IMR-90 (cell line): ENCODE measurements at regions not wholly inside any gene's neighbourhood (a gene's known extent, or its start where the extent isn't known, plus 50 kb on each side); places are given as distances from the start of the nearest gene placed in this dataset.

ENCODE experiments used
- BHLHE40 ChIP-seq: fragments of 150-350 bp; IDR thresholded peaks from 2 replicates; pipeline ENCODE4 v1.6.1; 2016; ENCODE audit warnings: mild to moderate bottlenecking, low read depth, low read length
- CEBPB ChIP-seq: IDR thresholded peaks from 2 replicates; pipeline ENCODE4 v1.6.1; 2012; ENCODE audit warnings: low read depth, low read length, improper control_type of control experiment
- ELK1 ChIP-seq: fragments of 150-350 bp; IDR thresholded peaks from 2 replicates; pipeline ENCODE4 v1.6.1; 2016; ENCODE audit warnings: low read depth, mild to moderate bottlenecking, low read length, moderate library complexity, borderline replicate concordance
- FOS ChIP-seq: fragments of 150-350 bp; IDR thresholded peaks from 2 replicates; pipeline ENCODE4 v1.6.1; 2016; ENCODE audit warnings: low read depth, low read length
- MAFK ChIP-seq: IDR thresholded peaks from 2 replicates; pipeline ENCODE4 v1.6.1; 2012; ENCODE audit warnings: low read depth, low read length, improper control_type of control experiment
- MAZ ChIP-seq: IDR thresholded peaks from 2 replicates; pipeline ENCODE4 v1.6.1; 2012; ENCODE audit warnings: low read depth, mild to moderate bottlenecking, low read length, improper control_type of control experiment, moderate library complexity, borderline replicate concordance
- POLR2A ChIP-seq: IDR thresholded peaks from 2 replicates; pipeline ENCODE4 v1.6.1; 2012; ENCODE audit warnings: mild to moderate bottlenecking, low read depth, low read length
- RAD21 ChIP-seq: IDR thresholded peaks from 2 replicates; pipeline ENCODE4 v1.6.1; 2012; ENCODE audit warnings: low read length, improper control_type of control experiment
- RFX5 ChIP-seq: IDR thresholded peaks from 2 replicates; pipeline ENCODE4 v1.8.0; 2012; ENCODE audit warnings: low read depth, mild to moderate bottlenecking, low read length, moderate library complexity
- TF ChIP-seq, protein P1 (sequence below): conservative IDR thresholded peaks from 2 replicates; pipeline ENCODE4 v1.5.1; 2012; ENCODE audit warnings: mild to moderate bottlenecking, low read depth, low read length, improper control_type of control experiment
- TF ChIP-seq, protein P2 (sequence below): fragments of 150-350 bp; IDR thresholded peaks from 2 replicates; pipeline ENCODE4 v1.6.1; 2017; ENCODE audit warnings: mild to moderate bottlenecking, antibody characterized with exemption, low read length, low read depth

GRCh38 chr20:56178219-56178618 is 70.3 kb upstream of the MC3R start:
- TF ChIP-seq, protein P1, sequence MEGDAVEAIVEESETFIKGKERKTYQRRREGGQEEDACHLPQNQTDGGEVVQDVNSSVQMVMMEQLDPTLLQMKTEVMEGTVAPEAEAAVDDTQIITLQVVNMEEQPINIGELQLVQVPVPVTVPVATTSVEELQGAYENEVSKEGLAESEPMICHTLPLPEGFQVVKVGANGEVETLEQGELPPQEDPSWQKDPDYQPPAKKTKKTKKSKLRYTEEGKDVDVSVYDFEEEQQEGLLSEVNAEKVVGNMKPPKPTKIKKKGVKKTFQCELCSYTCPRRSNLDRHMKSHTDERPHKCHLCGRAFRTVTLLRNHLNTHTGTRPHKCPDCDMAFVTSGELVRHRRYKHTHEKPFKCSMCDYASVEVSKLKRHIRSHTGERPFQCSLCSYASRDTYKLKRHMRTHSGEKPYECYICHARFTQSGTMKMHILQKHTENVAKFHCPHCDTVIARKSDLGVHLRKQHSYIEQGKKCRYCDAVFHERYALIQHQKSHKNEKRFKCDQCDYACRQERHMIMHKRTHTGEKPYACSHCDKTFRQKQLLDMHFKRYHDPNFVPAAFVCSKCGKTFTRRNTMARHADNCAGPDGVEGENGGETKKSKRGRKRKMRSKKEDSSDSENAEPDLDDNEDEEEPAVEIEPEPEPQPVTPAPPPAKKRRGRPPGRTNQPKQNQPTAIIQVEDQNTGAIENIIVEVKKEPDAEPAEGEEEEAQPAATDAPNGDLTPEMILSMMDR, result no peak
- no peak for TF ChIP-seq POLR2A
- no peak for TF ChIP-seq MAZ
- TF ChIP-seq RFX5, result no peak
- no peak for TF ChIP-seq BHLHE40
- no peak for TF ChIP-seq MAFK
- TF ChIP-seq CEBPB, result no peak
- no peak for TF ChIP-seq FOS
- TF ChIP-seq, protein P2, sequence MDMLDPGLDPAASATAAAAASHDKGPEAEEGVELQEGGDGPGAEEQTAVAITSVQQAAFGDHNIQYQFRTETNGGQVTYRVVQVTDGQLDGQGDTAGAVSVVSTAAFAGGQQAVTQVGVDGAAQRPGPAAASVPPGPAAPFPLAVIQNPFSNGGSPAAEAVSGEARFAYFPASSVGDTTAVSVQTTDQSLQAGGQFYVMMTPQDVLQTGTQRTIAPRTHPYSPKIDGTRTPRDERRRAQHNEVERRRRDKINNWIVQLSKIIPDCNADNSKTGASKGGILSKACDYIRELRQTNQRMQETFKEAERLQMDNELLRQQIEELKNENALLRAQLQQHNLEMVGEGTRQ, result no peak
- no peak for TF ChIP-seq RAD21
- no peak for TF ChIP-seq ELK1
